ENCODE measurements at regions not wholly inside any gene's neighbourhood (a gene's known extent, or its start where the extent isn't known, plus 50 kb on each side); places are given as distances from the start of the nearest gene placed in this dataset.

GRCh38 chr3:31240874-31241273 is 291.9 kb upstream of the STT3B start:
- Histone ChIP-seq H3K18ac (ENCODE audit: insufficient read length, low read depth, low read length) (no peak overlapping the region), H2BK5ac (ENCODE audit: insufficient read length, low read length) (no peak overlapping the region), H2AFZ (ENCODE audit: low read length) (no peak overlapping the region), H3K9me3 (ENCODE audit: control insufficient read depth, low read depth, low read length) (no peaks in the 10 kb centered on the region), H3K4me1 (ENCODE audit: insufficient read depth, low read length) (no peaks in the 10 kb centered on the region), H2BK120ac (ENCODE audit: low read depth, low read length, poor library complexity, severe bottlenecking) (no peak overlapping the region), H3K27ac (ENCODE audit: insufficient read length, low read depth, low read length) (no peak overlapping the region), H3K27me3 (ENCODE audit: insufficient read depth, low read length) (no peaks in the 10 kb centered on the region), H4K8ac (replicated peaks; ENCODE audit: insufficient read length, low read depth, low read length) (no peak overlapping the region), H3K9ac (ENCODE audit: extremely low read depth, insufficient read length, low read length) (no peak overlapping the region), H2BK12ac (ENCODE audit: insufficient read length, low read depth, low read length) (no peak overlapping the region), H2BK15ac (ENCODE audit: low read depth, low read length) (no peak overlapping the region), H2AK5ac (ENCODE audit: insufficient read length, low read length) (no peak overlapping the region), H3K79me1 (ENCODE audit: insufficient read depth, low read depth, low read length, poor library complexity, severe bottlenecking) (no peaks in the 10 kb centered on the region), H3K23ac (ENCODE audit: insufficient read length, low read depth, low read length) (no peak overlapping the region), H3T11ph (ENCODE audit: low read length) (no peak overlapping the region), H4K91ac (ENCODE audit: insufficient read length, low read depth, low read length) (no peak overlapping the region), H3K4me2 (ENCODE audit: insufficient read depth, insufficient read length, low read length) (no peak overlapping the region), H4K5ac (ENCODE audit: insufficient read length, low read depth, low read length) (no peak overlapping the region), H3K79me2 (ENCODE audit: insufficient read depth, low read length) (no peaks in the 10 kb centered on the region), H3K14ac (ENCODE audit: insufficient read depth, low read length) (no peak overlapping the region), H3K4ac (ENCODE audit: low read depth, low read length) (no peak overlapping the region), H3K56ac (ENCODE audit: insufficient read length, low read depth, low read length) (no peak overlapping the region), H4K20me1 (ENCODE audit: control insufficient read depth, insufficient read depth, insufficient read length) (no peaks in the 10 kb centered on the region), H2BK20ac (ENCODE audit: low read depth, low read length, poor library complexity, severe bottlenecking) (no peak overlapping the region), H3K23me2 (ENCODE audit: insufficient read length, low read depth, low read length, poor library complexity, severe bottlenecking) (no peaks in the 10 kb centered on the region)
- Mint-ChIP-seq H3K9me3 (no peaks in the 10 kb centered on the region), H3K4me1 (peaks cover 20 to 21% of the 10 kb centered on the region in 2 experiments), H3K27me3 (ENCODE audit: low read depth) (no peaks in the 10 kb centered on the region), H3K4me3 (no peak overlapping the region), H3K36me3 (ENCODE audit: insufficient read depth in 1 of 3, low read depth in 3 of 3) (no peaks in the 10 kb centered on the region), H3K27ac (no peak overlapping the region)
- WGBS (ENCODE audit: extremely low coverage, insufficient read length, low lambda C conversion rate), result no CpG with 5 or more reads among the region's 1 CpG
- DNase-seq, result no peak
- TF ChIP-seq CTCF (conservative IDR thresholded peaks at IDR 0.05), result no peak
